GM21528 (cell line): ENCODE measurements at regions not wholly inside any gene's neighbourhood (a gene's known extent, or its start where the extent isn't known, plus 50 kb on each side); places are given as distances from the start of the nearest gene placed in this dataset.
"Not testable (repeated sequence)": the region's sequence is repeated elsewhere in the genome, so short reads cannot be mapped to it uniquely, and the experiment has no call there.

Source experiments
- ATAC-seq: cut with Tn5 transposase; IDR thresholded peaks from one replicate; pipeline ENCODE4 v1.9.1; 2021; ENCODE audit warnings: mild to moderate bottlenecking, moderate library complexity; ENCODE audit not compliant: unreplicated experiment, low FRiP score

- ATAC-seq: no peak
These were observed 415.2 kb upstream of the MAGEB16 start for GRCh38 chrX:35382966-35383365.

GRCh38 chrX:35392232-35392631 lies 405.9 kb upstream of the MAGEB16 start:
- ATAC-seq: no peak

DNA sequence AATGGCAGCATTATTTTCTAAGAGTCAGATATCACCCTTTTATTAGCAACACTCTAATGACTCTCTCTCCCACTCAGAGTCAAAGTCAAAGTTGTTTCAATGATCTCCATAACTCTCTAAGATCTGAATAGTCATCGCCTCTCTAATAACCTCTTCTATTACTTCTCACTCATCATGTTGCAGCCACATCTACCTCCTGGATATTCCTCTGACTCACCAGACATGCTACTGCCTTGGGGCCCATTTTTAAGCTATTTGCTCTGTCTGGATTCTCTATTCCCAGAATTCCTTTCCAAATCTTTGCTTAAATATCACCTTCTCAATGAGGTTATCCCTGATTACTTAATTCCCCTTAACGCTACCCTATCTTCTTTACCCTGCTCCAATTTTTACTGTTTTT lies 391.8 kb upstream of the MAGEB16 start:
- no peak for ATAC-seq

- ATAC-seq: no peak
These were observed 381.4 kb upstream of the MAGEB16 start for GRCh38 chrX:35416782-35417181.

- ATAC-seq: no peak
These were observed 366.1 kb upstream of the MAGEB16 start for GRCh38 chrX:35432056-35432455.

GRCh38 chrX:35439034-35439660 lies 359.0 kb upstream of the MAGEB16 start:
- ATAC-seq: no peak

DNA sequence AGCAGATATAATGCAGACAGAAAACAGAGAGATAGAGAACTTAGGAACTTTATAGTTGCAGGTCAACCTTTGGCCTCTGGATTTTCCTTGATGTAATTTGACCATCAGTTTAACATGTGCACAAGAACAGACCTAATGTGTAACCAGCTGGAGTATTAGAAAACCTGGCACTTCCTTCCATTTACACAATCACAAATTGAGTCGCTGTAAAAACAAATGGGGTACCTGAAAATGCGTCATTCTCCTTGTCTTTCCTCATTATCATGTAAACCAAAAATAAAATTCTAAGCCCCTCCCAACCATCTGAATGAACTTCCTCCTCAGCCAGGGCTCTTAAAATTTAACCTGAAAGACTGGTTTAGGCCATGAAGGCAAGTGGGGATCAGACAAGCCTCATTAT lies 358.4 kb upstream of the MAGEB16 start:
- no peak for ATAC-seq

- ATAC-seq: no peak
These were observed 355.7 kb upstream of the MAGEB16 start for GRCh38 chrX:35442421-35442820.

DNA sequence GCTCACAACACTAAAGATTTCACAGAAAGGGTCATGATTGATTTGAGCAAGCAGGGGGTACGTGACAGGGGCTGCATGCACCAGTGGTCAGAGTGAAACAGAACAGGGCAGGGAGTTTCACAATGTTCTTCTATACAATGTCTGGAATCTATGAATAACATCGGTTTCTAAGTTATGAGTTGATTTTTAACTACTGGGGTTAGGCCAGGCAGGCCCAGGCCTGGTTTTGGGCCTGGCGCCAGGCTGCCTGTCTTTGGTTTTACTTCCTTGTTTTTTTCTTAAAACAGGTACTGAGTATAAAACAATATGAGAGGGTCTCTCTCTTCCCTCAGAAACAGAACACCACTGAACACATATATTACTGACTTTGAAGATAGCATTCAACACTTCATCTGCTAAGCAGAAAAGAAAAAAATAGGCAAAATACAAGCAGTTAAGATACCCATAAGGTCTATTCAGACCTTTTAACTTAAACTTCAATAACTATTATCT lies 355.0 kb upstream of the MAGEB16 start:
- not testable (repeated sequence) for ATAC-seq

GRCh38 chrX:35444671-35445355 lies 353.3 kb upstream of the MAGEB16 start:
- no peak for ATAC-seq

GRCh38 chrX:35445912-35446311 lies 352.2 kb upstream of the MAGEB16 start:
- no peak for ATAC-seq

- ATAC-seq: no peak
These were observed 341.3 kb upstream of the MAGEB16 start for GRCh38 chrX:35456891-35457290.

DNA sequence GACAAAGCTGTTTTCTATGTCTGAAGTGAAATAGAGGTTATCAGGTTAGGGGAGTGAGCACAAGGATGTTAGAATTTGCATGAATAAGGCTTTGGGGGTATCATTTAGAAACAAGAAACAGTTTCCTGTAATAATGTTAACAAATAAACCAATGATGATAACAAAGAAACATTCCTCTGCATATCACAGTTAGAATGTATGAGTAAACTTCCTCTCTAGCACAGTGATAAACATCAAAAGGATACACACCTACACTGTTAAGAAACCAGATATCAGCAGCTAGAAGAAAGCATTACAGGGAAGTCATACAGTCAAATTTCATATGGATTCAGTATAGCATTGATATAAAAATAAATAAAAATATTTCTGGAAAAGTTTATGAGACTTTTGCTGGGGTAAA lies 340.0 kb upstream of the MAGEB16 start:
- ATAC-seq: no peak

DNA sequence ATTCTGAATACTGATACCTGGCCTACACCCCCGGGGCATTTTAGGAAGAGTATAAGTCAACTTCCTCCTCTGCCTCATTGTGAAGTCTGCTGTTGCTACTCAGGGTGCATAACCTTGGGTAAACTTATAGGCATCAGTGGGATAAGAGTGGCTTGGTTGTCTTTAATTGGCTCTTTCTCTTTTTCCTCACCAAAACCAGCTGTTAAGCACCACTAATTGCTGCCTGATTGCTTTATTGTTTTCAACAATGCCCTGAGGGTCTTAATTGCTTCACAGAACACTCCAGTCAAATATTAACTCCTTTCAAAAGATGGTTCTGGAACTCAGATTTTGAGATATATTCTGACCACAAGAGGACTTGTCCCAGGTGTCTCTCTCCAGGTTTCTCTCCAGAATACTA lies 337.0 kb upstream of the MAGEB16 start:
- ATAC-seq: no peak

GRCh38 chrX:35496671-35497070 lies 301.5 kb upstream of the MAGEB16 start:
- ATAC-seq: not testable (repeated sequence)

DNA sequence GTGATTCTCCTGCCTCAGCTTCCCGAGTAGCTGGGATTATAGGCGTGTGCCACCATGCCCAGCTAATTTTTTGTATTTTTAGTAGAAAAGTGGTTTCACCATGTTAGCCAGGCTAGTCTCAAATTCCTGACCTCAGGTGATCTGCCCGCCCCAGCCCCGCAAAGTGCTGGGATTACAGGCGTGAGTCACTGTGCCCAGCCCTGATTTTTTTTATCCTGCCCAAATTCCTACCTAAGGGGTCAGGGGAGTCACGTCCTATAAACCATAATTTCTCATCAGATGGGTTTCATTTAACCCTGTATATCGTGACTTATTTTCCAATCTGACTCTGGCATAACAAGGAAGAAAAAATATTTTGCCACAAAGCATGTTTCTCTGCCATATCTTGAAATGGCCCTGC lies 300.7 kb upstream of the MAGEB16 start:
- not testable (repeated sequence) for ATAC-seq

DNA sequence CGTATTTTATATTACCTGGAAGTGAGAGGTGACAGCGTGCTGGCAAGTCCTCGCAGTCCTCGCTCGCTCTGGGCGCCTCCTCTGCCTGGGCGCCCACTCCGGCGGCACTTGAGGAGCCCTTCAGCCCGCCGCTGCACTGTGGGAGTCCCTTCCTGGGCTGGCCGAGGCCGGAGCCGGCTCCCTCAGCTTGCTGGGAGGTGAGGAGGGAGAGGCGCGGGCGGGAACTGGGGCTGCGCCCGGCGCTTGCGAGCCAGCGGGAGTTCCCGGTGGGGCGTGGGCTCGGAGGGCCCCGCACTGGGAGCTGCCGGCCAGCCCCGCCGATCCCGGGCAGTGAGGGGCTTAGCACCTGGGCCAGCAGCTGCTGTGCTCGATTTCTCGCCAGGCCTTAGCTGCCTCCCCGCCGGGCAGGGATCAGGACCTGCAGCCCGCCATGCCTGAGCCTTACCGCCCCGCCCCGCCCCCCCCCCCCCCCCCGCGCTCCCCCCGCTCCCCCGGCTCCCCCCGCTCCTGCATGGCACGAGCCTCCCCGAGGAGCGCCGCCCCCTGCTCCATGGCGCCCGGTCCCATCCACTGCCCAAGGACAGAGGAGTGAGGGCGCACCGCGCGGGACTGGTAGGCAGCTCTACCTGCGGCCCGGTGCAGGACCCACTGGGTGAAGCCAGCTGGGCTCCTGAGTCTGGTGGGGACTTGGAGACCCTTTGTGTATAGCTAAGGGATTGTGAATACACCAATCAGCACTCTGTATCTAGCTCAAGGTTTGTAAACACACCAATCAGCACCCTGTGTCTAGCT lies 298.9 kb upstream of the MAGEB16 start:
- no peak for ATAC-seq

DNA sequence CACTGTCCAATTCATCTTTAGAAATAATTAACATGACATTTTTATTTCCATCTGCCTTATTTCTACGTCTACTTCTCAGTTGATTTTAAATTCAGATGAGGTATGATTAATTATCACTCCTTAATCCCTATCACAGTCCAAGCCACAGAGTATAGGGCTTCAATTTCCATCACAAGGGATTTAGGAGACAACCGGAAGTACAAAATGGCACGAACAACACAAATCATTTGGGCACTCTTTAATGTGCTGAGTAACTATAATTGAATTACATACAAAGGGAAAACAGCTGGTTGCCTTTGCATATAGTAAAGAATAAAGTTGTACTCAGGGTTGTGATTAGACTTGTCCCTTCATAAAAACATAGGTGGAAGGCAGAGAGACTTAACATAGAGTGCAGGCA lies 290.4 kb upstream of the MAGEB16 start:
- no peak for ATAC-seq

- not testable (repeated sequence) for ATAC-seq
These were observed 250.1 kb upstream of the MAGEB16 start for GRCh38 chrX:35548003-35548402.

DNA sequence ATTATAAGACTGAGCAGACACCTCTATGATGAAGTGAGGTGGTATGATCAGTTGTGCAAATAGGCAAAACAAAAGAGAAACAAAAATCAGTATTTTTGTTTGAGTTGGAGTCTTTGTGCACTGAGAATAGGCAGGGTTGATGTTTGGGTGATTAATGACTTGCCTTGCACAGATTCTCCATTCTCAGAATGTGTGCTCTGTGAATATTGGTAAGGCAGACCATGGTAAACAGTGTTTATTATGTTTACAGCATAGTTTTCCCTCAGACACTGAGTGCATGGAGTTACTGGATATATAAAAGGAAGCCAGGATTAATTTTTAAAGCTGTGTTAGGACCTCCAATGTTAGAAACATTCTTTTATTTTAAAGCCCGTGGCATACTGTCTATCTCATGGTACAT lies 240.2 kb upstream of the MAGEB16 start:
- ATAC-seq: no peak

DNA sequence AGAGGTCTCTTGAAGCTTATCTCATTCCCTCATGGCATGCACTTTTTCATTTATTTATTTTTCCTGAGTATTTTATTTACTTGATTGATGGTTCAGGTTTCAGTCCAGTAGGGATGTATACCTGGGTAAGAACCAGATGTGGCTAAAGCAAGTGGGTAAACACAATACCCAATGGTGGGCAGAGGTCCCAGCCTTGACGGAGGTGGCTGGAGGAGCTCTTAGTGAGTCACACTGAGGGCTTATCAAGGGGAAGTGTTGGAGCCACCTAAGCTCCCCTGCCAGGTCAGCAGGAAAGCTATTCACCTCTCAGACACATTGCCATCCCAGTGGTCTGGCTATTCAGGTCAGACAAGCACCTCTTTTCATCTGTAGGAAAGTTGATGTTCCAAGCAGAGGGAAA lies 236.2 kb upstream of the MAGEB16 start:
- no peak for ATAC-seq
